NCI-H1930 (cell line): ENCODE measurements at regions not wholly inside any gene's neighbourhood (a gene's known extent, or its start where the extent isn't known, plus 50 kb on each side); places are given as distances from the start of the nearest gene placed in this dataset.

Source experiments
- DNase-seq, 2 experiments: peaks; one replicate each; lab custom pipeline; 2025; lab: John Stamatoyannopoulos, UW

- DNase-seq = no peak
Measured at GRCh38 chr7:7051206-7051877, 131.0 kb upstream of the C1GALT1 start.

- no peak for DNase-seq
Measured at GRCh38 chr7:7054252-7054830, 128.0 kb upstream of the C1GALT1 start.

GRCh38 chr7:7060828-7061599 lies 121.3 kb upstream of the C1GALT1 start:
- DNase-seq = no peak

- DNase-seq = no peak
Measured at GRCh38 chr7:7077945-7078344, 104.4 kb upstream of the C1GALT1 start.

GRCh38 chr7:7080802-7081201 lies 101.5 kb upstream of the C1GALT1 start:
- no peak for DNase-seq

GRCh38 chr7:7090460-7090859 lies 91.9 kb upstream of the C1GALT1 start:
- no peak for DNase-seq

- no peak for DNase-seq
Measured at GRCh38 chr7:7098280-7098818, 84.0 kb upstream of the C1GALT1 start.

- peak; percentile 47 to 54 for DNase-seq
Measured at GRCh38 chr7:7099584-7100014, 82.7 kb upstream of the C1GALT1 start.

- peak; percentile 32 to 46 for DNase-seq
Measured at GRCh38 chr7:7100432-7100849, 81.9 kb upstream of the C1GALT1 start.

- no peak for DNase-seq
Measured at GRCh38 chr7:7102906-7103305, 79.4 kb upstream of the C1GALT1 start.

- no peak for DNase-seq
Measured at GRCh38 chr7:7103343-7104313, 78.7 kb upstream of the C1GALT1 start.

GRCh38 chr7:7104314-7104698 lies 78.0 kb upstream of the C1GALT1 start:
- DNase-seq = no peak

GRCh38 chr7:7104971-7105370 lies 77.4 kb upstream of the C1GALT1 start:
- DNase-seq = no peak

- no peak for DNase-seq
Measured at GRCh38 chr7:7105800-7106582, 76.4 kb upstream of the C1GALT1 start.

GRCh38 chr7:7108931-7109330 lies 73.4 kb upstream of the C1GALT1 start:
- DNase-seq = no peak

GRCh38 chr7:7109934-7110333 lies 72.4 kb upstream of the C1GALT1 start:
- DNase-seq = no peak

- DNase-seq = no peak
Measured at GRCh38 chr7:7110706-7111105, 71.6 kb upstream of the C1GALT1 start.

- no peak for DNase-seq
Measured at GRCh38 chr7:7112868-7113267, 69.5 kb upstream of the C1GALT1 start.

GRCh38 chr7:7114575-7115291 lies 67.6 kb upstream of the C1GALT1 start:
- DNase-seq = peak; percentile 71 to 84

GRCh38 chr7:7117935-7118586 lies 64.3 kb upstream of the C1GALT1 start:
- DNase-seq = no peak
